H1 (cell line): ENCODE measurements at regions not wholly inside any gene's neighbourhood (a gene's known extent, or its start where the extent isn't known, plus 50 kb on each side); places are given as distances from the start of the nearest gene placed in this dataset.

Source experiments
- CTCF ChIA-PET: fragments of 300-600 bp; sonication (Branson Sonifier 250); formaldehyde crosslinking; loops from one replicate; lab custom pipeline; 2021; ENCODE audit not compliant: partially characterized antibody; lab: Charles Lee
- POLR2A ChIA-PET: fragments of 300-600 bp; sonication (Branson Sonifier 250); formaldehyde crosslinking; loops from one replicate; lab custom pipeline; 2021; ENCODE audit warnings: inconsistent platforms; ENCODE audit not compliant: partially characterized antibody; lab: Charles Lee
- DNase-seq, 2 experiments: peaks; one replicate each; pipeline versions ENCODE4 v3.0.0 to v3.0.0-alpha.2; 2010 to 2022; ENCODE audit warnings: low spot score in 2 of 2, low read depth in 1 of 2, mixed read lengths in 1 of 2
- FAIRE-seq: peaks from 2 replicates; lab custom pipeline; 2011; peaks lifted over from hg19 to GRCh38; lab: Jason Lieb, UNC
- H2AFZ ChIP-seq: 2 replicates; pipeline ENCODE4 v1.8.1; 2012; ENCODE audit warnings: low read length, inconsistent platforms
- H2AK5ac ChIP-seq: 2 replicates; pipeline ENCODE4 v1.6.1; 2013; ENCODE audit warnings: low read depth, low read length
- H2BK120ac ChIP-seq: replicated peaks from 2 replicates; pipeline ENCODE3; 2013; ENCODE audit warnings: low read depth, low read length, inconsistent platforms
- H2BK12ac ChIP-seq: 2 replicates; pipeline ENCODE4 v1.6.1; 2013; ENCODE audit warnings: low read depth, low read length
- H2BK15ac ChIP-seq: 2 replicates; pipeline ENCODE4 v1.6.1; 2013; ENCODE audit warnings: low read length
- H2BK20ac ChIP-seq: 2 replicates; pipeline ENCODE4 v1.6.1; 2013; ENCODE audit warnings: low read length
- H2BK5ac ChIP-seq: 2 replicates; pipeline ENCODE4 v1.6.1; 2013; ENCODE audit warnings: low read depth, low read length
- H3K14ac ChIP-seq: 2 replicates; pipeline ENCODE4 v1.6.1; 2013; ENCODE audit warnings: inconsistent platforms; ENCODE audit not compliant: insufficient read length
- H3K18ac ChIP-seq: 2 replicates; pipeline ENCODE4 v1.6.1; 2013; ENCODE audit warnings: low read length; ENCODE audit errors: extremely low read depth
- H3K23ac ChIP-seq: 2 replicates; pipeline ENCODE4 v1.6.1; 2013; ENCODE audit warnings: inconsistent platforms; ENCODE audit not compliant: insufficient read length
- H3K23me2 ChIP-seq: 2 replicates; pipeline ENCODE4 v1.6.1; 2013; ENCODE audit warnings: low read depth, low read length
- H3K27ac ChIP-seq: 2 replicates; pipeline ENCODE4 v1.6.1; 2011; ENCODE audit warnings: low read depth, low read length, inconsistent platforms
- H3K27me3 ChIP-seq, 4 experiments: replicated peaks in 1 of 4; 1 replicate in 1 of 4; 2 replicates in 3 of 4; pipeline versions ENCODE4 v1.6.1 to v1.8.1; 2011 to 2013; ENCODE audit warnings: low read length in 3 of 4, mild to moderate bottlenecking in 3 of 4, inconsistent platforms in 2 of 4, mixed read lengths in 2 of 4, moderate library complexity in 1 of 4; ENCODE audit not compliant: control insufficient read depth in 3 of 4, insufficient read depth in 3 of 4; ENCODE audit errors: extremely low read depth in 1 of 4
- H3K36me3 ChIP-seq, 4 experiments: 2 replicates each; pipeline versions ENCODE4 v1.6.1 to v1.8.1; 2011 to 2013; ENCODE audit warnings: mild to moderate bottlenecking in 4 of 4, low read length in 3 of 4, moderate library complexity in 2 of 4, control low read depth in 1 of 4, inconsistent platforms in 1 of 4; ENCODE audit not compliant: insufficient read depth in 4 of 4, control insufficient read depth in 2 of 4
- H3K4ac ChIP-seq: replicated peaks from 2 replicates; pipeline ENCODE3; 2013; ENCODE audit warnings: low read length, low read depth, mixed read lengths, inconsistent platforms; ENCODE audit not compliant: insufficient read length
- H3K4me1 ChIP-seq, 4 experiments: replicated peaks in 1 of 4; 1 replicate in 1 of 4; 2 replicates in 3 of 4; pipeline versions ENCODE4 v1.6.1 to v1.8.1; 2011 to 2013; ENCODE audit warnings: low read length in 3 of 4, inconsistent platforms in 2 of 4, mixed read lengths in 1 of 4; ENCODE audit not compliant: insufficient read depth in 4 of 4, control insufficient read depth in 3 of 4
- H3K4me2 ChIP-seq, 2 experiments: 2 replicates each; pipeline versions ENCODE4 v1.6.1 to v1.8.1; 2011 to 2013; ENCODE audit warnings: low read depth in 2 of 2, low read length in 2 of 2, control low read depth in 1 of 2, inconsistent platforms in 1 of 2, mild to moderate bottlenecking in 1 of 2; ENCODE audit not compliant: insufficient read depth in 1 of 2
- H3K4me3 ChIP-seq, 4 experiments: fragments of 200-600, 300-600 bp in 1 of 4; sonication (generic), shearing (Covaris generic), sonication (Bioruptor Twin) in 1 of 4; 2 replicates each; pipeline versions ENCODE4 v1.5.1 to v1.8.1; 2011 to 2016; ENCODE audit warnings: low read length in 4 of 4, low read depth in 3 of 4, control low read depth in 2 of 4, inconsistent platforms in 2 of 4, mild to moderate bottlenecking in 2 of 4, mixed read lengths in 1 of 4, moderate library complexity in 1 of 4; ENCODE audit not compliant: insufficient read depth in 2 of 4; ENCODE audit errors: extremely low read depth in 1 of 4
- H3K56ac ChIP-seq: replicated peaks from 2 replicates; pipeline ENCODE3; 2013; ENCODE audit warnings: low read depth, mild to moderate bottlenecking, mixed read lengths, low read length, inconsistent platforms; ENCODE audit not compliant: insufficient read length
- H3K79me1 ChIP-seq: 2 replicates; pipeline ENCODE4 v1.6.1; 2013; ENCODE audit warnings: low read depth, low read length, control low read depth
- H3K79me2 ChIP-seq, 2 experiments: 2 replicates each; pipeline versions ENCODE4 v1.6.1 to v1.8.1; 2012 to 2013; ENCODE audit warnings: low read length in 2 of 2, mild to moderate bottlenecking in 2 of 2, inconsistent platforms in 1 of 2; ENCODE audit not compliant: insufficient read depth in 2 of 2, control insufficient read depth in 1 of 2
- H3K9ac ChIP-seq, 4 experiments: replicated peaks in 1 of 4; 1 replicate in 1 of 4; 2 replicates in 3 of 4; pipeline versions ENCODE4 v1.6.1 to v1.8.1; 2011 to 2013; ENCODE audit warnings: low read depth in 3 of 4, low read length in 3 of 4, control low read depth in 2 of 4, mild to moderate bottlenecking in 2 of 4, moderate library complexity in 2 of 4, inconsistent platforms in 1 of 4; ENCODE audit errors: extremely low read depth in 1 of 4
- H3K9me3 ChIP-seq, 2 experiments: 2 replicates each; pipeline versions ENCODE4 v1.6.1 to v1.8.1; 2012 to 2013; ENCODE audit warnings: mild to moderate bottlenecking in 2 of 2, moderate library complexity in 2 of 2, control low read depth in 1 of 2, inconsistent platforms in 1 of 2, low read depth in 1 of 2, low read length in 1 of 2, mixed read lengths in 1 of 2; ENCODE audit not compliant: insufficient read depth in 2 of 2
- H4K20me1 ChIP-seq, 2 experiments: replicated peaks in 1 of 2; 2 replicates each; pipeline versions ENCODE3 to v1.8.1; 2011 to 2013; ENCODE audit warnings: inconsistent platforms in 2 of 2, low read length in 2 of 2, mild to moderate bottlenecking in 1 of 2; ENCODE audit not compliant: insufficient read depth in 2 of 2, control insufficient read depth in 1 of 2
- H4K5ac ChIP-seq: 2 replicates; pipeline ENCODE4 v1.6.1; 2013; ENCODE audit warnings: low read length, low read depth, mixed read lengths, inconsistent platforms; ENCODE audit not compliant: insufficient read length
- H4K8ac ChIP-seq: 2 replicates; pipeline ENCODE4 v1.8.0; 2013; ENCODE audit warnings: mild to moderate bottlenecking, moderate library complexity, low read length, inconsistent platforms; ENCODE audit not compliant: insufficient read depth; ENCODE audit errors: extremely low read depth
- H4K91ac ChIP-seq: replicated peaks from 2 replicates; pipeline ENCODE3; 2013; ENCODE audit warnings: low read length, mixed read lengths, inconsistent platforms; ENCODE audit not compliant: insufficient read length
- EP300 ChIP-seq, 2 experiments: IDR thresholded peaks; 1 replicate in 1 of 2; 2 replicates in 1 of 2; pipeline ENCODE4 v1.6.1; 2011 to 2012; ENCODE audit warnings: low read depth in 2 of 2, low read length in 2 of 2, mild to moderate bottlenecking in 2 of 2, borderline replicate concordance in 1 of 2, inconsistent platforms in 1 of 2, moderate library complexity in 1 of 2
- KDM1A ChIP-seq: fragments of 200-600, 300-600 bp; sonication (generic); IDR thresholded peaks from 2 replicates; pipeline ENCODE4 v1.7.1; 2016; ENCODE audit warnings: mild to moderate bottlenecking, low read length, borderline replicate concordance
- MAFK ChIP-seq: IDR thresholded peaks from 2 replicates; pipeline ENCODE4 v1.6.1; 2012; ENCODE audit warnings: low read depth, mild to moderate bottlenecking, improper control_type of control experiment, low read length

DNA sequence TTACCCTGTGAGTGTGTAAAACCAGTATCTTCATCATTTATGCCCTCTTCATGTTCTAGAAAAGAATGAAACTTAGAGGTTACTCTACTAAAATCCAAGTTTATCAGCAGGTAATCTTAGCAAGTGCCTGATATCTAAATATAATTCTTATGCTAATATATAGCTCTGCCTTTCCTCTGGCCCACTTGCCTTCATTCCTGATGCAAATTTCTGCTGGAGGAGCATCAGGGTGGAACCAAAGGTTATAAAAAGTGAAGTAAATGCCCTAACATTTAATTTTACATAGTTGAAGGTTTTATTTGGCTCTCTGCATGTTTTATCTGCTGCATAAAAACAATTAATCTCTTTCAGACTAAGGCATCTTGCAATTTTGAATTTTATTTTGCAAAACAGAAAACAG, 936.2 kb downstream of the ROBO2 start:
- Histone ChIP-seq H2AFZ (no peak overlapping the region), H4K5ac (no peak overlapping the region), H4K91ac (no peak overlapping the region), H3K4me3 (no peak overlapping the region), H4K20me1 (no peaks in the 10 kb centered on the region), H3K36me3 (no peaks in the 10 kb centered on the region), H2BK5ac (no peak overlapping the region), H2AK5ac (no peak overlapping the region), H3K27ac (no peak overlapping the region), H3K9ac (no peak overlapping the region), H3K4me2 (no peak overlapping the region; a peak in 2 of 4 replicates), H3K56ac (no peak overlapping the region), H3K23ac (no peak overlapping the region), H3K4ac (no peak overlapping the region), H3K79me1 (no peaks in the 10 kb centered on the region), H3K9me3 (no peaks in the 10 kb centered on the region), H3K14ac (no peak overlapping the region), H3K27me3 (no peaks in the 10 kb centered on the region), H3K18ac (no peak overlapping the region), H3K4me1 (0 out of 7 replicates have a peak, but pooled peaks cover 0 to 4% (median 0%) of the 10 kb centered on the region in 4 experiments), H2BK20ac (no peak overlapping the region), H2BK12ac (no peak overlapping the region), H2BK15ac (no peak overlapping the region), H3K23me2 (no peaks in the 10 kb centered on the region), H4K8ac (no peak overlapping the region), H3K79me2 (no peaks in the 10 kb centered on the region), H2BK120ac (no peak overlapping the region)
- ChIA-PET POLR2A (no interaction called here), CTCF (no interaction called here)
- TF ChIP-seq MAFK (no peak), EP300 (IDR thresholded peaks at IDR 0.05; ENCODE audit: borderline replicate concordance in 1 of 2, low read depth in 2 of 2, low read length in 2 of 2) (no peak), KDM1A (no peak)
- no peak for DNase-seq
- no peak for FAIRE-seq
